NCI-H187 treated with DMSO at 0.1 percent for 48 hours (cell line): ENCODE measurements at regions not wholly inside any gene's neighbourhood (a gene's known extent, or its start where the extent isn't known, plus 50 kb on each side); places are given as distances from the start of the nearest gene placed in this dataset.
"Not testable (repeated sequence)": the region's sequence is repeated elsewhere in the genome, so short reads cannot be mapped to it uniquely, and the experiment has no call there.

Source experiments
- DNase-seq: peaks from one replicate; lab custom pipeline; 2025; lab: John Stamatoyannopoulos, UW

DNA sequence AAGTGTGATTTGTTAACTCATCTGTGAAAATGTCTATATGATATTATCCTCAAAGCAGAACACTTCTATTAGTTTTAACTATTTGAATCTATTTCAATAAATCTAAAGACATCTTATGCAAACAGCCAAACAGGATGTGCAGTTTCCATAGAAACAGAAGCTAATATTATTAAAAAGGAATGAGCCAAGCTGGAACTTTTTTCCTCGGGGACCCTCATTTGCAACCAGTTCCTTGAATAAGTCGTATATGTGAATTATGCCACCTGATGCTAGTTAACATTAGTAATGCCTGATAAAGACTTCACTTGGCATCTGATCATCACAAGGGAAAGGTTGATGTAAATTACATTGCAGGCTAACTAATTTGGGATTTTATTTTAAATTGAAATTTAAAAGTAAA, 216.9 kb upstream of the SMLR1 start:
- no peak for DNase-seq

GRCh38 chr6:130611366-130611765, 215.8 kb upstream of the SMLR1 start:
- no peak for DNase-seq

DNA sequence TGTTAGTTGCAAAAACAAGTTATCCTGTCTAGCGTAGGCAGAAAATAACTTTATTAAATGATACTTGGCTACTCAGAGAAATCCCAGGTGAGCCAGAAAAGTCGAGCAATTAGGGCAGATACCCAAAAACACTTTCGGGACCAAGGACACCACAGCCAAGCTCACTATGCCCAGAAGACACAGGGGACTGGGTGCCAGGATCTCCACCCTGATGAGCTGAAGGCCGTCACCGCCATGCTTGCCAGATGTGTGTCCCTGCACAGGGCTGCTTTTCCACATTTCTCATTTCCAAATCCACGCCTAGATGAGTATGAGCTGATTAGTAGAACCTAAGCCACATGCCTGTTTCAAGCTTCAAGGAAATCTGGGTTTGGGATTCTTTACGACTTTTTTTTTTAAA, 214.0 kb upstream of the SMLR1 start:
- DNase-seq, result no peak

DNA sequence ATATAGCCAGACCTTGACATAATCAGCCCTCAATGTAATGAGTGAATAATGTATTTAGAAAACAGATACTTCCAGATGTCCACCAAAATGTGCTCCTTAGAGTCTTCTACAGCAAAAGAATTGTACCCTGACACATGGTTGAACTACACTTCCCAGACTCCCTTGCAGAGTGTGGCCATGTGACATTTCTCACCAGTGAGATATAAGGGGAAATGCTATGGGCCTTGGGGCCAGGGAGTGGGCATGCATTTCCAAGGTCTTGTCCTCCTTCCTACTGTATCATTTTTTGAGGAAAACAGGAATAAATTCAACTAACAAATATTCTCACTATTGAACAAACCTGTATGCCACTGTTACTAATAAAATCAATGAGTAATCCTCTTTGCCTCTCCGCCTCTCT, 211.4 kb upstream of the SMLR1 start:
- no peak for DNase-seq

DNA sequence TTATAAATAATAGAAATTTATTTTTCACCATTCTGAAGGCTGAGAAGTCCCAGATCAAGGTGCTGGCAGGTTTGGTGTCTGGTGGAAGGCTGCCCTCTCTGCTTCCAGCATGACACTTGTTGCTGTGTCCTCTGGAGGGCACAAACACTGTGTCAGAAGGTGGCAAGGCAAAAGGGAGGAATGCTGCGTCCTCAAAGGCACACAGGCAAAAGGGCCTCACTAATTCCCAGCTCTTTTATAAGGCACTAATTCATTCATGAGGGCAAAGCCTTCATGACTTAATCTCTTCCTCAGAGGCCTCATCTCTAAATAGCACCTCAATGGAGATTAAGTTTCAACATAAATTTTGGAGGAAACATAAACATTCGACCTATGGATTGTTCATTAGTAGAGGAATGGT, 209.5 kb upstream of the SMLR1 start:
- no peak for DNase-seq

DNA sequence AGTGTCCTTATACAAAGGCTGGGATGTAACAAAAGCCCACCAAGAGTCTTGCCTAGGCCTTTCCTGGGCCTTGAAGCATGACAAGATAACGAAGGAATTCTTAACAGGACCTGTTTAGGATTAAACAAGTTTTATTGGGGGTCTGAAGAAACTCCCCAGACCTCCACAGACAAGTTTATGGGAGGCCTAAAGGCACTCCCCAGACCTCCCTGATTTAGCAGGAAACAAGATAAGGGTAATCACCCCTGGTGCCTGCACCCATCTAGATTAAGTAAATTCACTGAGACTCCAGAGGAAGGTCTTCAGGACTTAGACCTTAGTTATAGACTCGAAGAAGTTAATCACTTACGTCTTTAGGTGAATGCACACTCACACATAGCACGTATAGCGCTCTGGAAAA, 208.4 kb upstream of the SMLR1 start:
- DNase-seq, result not testable (repeated sequence)

DNA sequence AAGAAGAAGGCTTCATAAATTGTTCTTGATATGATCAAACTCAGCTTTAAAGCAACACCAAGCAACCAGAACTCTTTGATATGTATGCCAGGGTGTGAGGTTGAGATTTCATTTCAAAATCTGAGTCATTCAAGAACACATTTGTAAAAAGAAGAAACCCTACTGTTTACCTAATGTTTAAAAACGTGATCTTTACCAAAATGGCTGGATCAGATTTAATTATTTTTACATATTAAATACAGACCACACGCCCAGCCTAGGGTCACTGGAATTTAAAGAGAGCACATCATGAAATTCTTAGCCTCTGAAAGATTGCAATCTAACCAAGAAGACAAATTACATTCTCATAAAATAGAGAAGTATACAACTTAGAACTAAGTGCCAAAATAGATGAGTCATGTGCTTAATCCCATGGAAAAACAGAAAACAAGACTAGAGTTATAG, 206.8 kb upstream of the SMLR1 start:
- no peak for DNase-seq

DNA sequence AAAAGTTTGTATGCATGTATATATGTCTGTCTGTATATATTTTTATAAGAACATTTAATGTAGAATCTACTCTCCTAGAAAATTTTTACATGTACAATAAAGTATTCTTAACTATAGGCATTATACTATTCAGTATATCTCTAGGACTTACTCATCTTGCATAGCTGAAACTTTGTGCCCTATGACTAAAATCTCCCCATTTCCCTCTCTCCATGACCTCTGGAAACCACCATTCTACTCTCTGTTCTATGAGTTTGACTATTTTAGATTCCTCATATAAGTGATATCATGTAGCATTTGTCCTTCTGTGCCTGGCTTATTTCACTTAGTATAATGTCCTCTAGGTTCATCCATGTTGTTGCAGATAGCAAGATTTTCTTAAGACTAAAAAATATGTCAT, 205.1 kb upstream of the SMLR1 start:
- no peak for DNase-seq

DNA sequence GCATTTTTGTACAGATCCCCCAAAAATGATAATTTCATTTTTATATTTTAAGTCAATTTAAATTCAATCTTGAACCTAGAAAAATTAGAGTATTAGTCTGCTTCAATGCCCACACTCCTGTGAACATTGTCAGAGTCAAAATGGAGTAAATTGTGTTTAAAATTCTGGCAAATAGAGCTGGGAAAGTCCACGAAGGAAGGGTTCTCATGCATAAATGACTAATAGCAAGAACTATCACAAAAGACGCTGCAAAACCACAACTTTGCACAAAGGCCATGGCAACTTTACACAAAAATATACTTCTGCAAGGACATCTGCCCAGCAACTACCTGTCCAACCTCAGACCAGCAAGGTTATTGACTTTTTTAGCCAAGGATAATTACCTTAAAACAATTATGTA, 203.2 kb upstream of the SMLR1 start:
- DNase-seq, result no peak

DNA sequence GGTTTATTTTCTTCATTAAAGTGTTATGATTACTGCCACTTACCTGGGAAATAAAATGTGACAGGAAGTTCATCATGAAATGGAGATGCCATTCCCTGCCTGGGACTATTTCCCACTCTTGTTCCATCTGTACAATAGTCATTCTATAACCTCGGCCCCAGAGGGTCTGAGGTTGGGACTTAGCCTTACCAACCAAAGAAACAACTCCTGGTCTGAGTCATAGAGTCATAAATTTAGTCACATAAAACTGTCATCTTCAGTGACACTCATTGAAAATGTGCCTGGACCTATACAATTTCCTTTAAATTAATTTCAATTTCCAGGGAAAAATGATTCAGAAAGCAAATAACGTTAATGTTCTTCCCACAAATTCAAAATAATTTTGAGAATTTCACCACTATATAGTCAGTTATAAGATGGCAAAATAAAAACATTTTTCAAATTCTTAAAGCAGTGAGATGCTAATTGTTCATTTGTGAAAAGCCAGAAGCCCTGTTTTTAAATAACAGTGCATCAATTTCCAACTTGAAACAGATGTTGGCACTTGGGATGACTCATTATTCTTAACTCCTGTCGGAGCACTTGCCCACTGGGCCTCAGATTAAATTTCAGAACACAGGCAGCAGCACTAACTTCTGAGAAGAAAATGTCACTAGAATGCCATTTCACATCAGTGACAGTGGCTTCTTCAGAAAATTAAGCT, 201.2 kb upstream of the SMLR1 start:
- DNase-seq, result no peak

- DNase-seq, result no peak
Measured at GRCh38 chr6:130628862-130629261, 198.3 kb upstream of the SMLR1 start.

GRCh38 chr6:130629640-130630039, 197.6 kb upstream of the SMLR1 start:
- DNase-seq, result no peak

- peak; percentile 6 for DNase-seq
Measured at GRCh38 chr6:130632277-130632676, 194.9 kb upstream of the SMLR1 start.

DNA sequence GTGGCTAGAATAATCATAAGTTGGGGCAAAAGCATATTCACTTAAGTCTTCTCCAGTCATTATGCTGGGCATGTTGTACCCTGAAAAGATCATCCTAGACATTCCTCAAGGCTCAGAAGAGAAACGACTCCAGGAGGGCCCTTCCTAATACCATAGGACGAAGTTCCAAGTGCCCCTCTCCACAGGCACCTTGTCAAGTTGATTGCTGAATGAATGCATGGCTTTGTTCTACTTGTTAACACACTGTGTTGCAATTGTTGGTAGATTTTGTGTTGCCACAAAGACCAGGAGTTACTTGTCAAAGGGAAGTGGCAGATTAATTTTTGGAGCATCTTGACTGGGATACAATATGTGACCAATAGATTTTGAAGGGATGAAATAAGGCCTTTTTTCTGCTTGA, 194.3 kb upstream of the SMLR1 start:
- no peak for DNase-seq

DNA sequence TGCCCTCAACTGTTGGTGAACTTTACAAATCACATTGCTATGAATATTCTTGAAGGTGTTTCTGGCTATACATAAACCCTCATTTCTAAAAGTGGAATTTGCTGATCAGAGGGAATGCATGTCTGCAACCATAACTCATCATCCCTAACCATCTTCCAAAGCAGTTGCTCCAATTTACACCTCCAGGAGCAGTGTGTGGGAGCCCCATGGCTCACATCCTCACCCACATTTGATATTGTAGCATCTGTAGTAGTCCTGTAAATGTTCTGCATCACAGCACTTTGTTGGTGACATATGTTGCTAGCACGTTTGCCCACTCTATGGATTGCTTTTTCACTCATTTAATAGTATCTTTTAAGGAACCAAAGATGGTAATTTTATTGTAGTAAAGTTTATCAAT, 183.8 kb upstream of the SMLR1 start:
- no peak for DNase-seq

GRCh38 chr6:130644175-130644574, 183.0 kb upstream of the SMLR1 start:
- no peak for DNase-seq

DNA sequence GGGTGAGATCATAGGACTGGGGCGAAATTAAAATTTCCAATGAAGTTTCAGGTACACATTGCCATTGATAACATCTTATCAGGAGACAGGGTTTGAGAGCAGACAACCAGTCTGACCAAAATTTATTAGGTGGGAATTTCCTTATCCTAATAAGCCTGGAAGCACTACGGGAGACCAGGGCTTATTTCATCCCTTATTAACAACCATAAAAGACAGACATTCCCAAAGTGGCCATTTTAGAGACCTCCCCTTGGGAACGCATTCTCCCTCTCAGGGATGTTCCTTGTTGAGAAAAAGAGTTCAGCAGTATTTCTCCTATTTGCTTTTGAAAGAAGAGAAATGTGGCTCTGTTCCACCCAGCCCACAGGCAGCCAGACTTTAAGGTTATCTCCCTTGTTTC, 182.4 kb upstream of the SMLR1 start:
- DNase-seq, result not testable (repeated sequence)

GRCh38 chr6:130647246-130647645, 180.0 kb upstream of the SMLR1 start:
- no peak for DNase-seq

- DNase-seq, result no peak
Measured at GRCh38 chr6:130655586-130655985, 171.6 kb upstream of the SMLR1 start.

DNA sequence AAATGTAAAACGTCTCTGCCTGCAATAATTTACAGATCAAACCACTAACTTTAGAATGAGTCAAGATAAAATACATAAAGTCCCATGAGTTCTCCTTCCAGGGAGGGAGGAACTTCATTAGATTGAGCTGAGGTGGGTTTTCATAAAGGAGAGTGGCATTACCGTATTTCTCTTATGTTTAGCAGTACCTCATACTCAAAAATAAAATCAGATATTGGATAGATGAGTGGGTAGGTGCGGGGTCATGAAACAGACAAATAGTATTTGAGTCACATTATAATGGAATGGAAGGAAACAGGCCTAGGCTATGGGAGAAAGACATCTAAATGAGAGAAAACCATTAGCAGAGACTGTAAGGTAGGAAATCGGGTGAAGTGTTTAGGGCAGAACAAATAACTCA, 166.1 kb upstream of the SMLR1 start:
- DNase-seq, result no peak

- DNase-seq, result no peak
Measured at GRCh38 chr6:130666786-130667185, 160.4 kb upstream of the SMLR1 start.

DNA sequence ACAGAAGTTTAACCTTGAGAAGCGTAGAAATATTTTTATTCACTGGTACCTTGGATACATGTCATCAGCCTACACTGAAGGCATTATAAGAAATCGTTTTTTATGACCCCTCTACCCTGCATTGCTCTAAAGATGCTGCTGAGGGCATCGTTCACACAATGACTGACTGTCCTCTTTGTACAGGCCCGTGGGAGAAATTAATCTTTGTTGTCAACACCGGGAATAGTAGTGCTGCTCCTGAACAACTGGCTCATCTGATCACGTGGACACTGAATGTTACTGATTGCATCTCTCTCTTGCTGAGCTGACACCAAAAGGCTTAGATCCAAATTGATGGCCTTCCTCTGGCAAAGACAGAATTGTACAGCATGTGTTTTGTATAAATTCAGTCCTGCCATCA, 157.1 kb upstream of the SMLR1 start:
- DNase-seq, result peak; percentile 27

DNA sequence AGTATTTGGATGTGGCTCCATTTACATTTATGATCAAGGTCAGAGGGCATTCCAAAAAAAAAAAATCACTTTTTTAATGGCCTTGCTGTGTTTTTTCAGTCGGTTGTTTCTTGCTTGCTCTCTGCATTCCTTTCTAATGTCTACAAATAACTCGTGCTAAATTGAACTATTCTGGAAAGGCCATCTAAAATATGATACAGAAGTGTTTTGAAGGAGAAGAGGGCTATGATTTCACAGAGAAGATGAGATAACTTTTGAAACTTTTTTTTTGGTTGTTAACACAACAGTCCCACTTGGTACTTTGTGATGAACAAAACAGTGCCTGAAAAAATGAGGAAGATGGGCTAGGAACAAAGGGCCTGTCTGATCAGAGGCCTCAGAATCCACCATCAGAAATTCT, 156.1 kb upstream of the SMLR1 start:
- DNase-seq, result no peak

DNA sequence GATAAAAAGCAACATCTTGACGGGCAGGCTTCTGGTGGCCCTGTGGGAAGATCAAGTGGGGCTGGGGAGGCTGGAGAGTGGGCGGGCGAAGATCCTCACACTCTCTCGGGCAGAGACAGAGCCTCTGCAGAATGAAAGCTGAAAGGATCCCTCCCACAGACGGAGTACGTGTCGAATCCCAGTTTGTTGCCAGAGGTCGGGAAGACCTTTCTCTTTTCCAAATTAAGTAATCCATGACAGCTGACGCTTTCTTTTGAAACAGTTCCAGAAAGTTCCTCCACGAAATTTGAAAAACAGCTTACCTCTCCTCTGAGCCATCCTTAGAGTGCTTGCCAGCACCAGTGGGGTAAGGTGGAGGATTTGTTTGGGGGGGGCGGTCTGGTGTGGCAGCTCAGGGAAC, 155.6 kb upstream of the SMLR1 start:
- DNase-seq, result no peak

DNA sequence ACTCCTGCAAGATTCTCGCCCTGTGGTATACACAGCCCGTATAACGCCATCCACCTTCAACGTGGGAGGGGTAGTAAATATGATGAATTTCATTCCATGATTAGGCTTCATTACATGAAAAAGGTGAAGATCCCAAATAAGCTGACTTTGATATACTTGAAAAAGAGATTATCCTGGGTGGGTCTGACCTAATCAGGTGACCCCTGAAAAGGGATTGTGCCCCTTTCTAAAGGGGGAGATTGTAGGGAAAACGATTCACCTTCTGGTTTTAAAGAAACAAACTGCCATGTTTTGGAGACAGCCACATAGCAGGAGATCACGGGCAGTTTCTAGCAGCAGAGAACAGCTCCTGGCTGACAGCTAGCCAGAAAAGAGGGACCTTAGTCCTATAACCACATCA, 155.1 kb upstream of the SMLR1 start:
- no peak for DNase-seq
